ENCODE measurements at regions not wholly inside any gene's neighbourhood (a gene's known extent, or its start where the extent isn't known, plus 50 kb on each side); places are given as distances from the start of the nearest gene placed in this dataset.

DNA sequence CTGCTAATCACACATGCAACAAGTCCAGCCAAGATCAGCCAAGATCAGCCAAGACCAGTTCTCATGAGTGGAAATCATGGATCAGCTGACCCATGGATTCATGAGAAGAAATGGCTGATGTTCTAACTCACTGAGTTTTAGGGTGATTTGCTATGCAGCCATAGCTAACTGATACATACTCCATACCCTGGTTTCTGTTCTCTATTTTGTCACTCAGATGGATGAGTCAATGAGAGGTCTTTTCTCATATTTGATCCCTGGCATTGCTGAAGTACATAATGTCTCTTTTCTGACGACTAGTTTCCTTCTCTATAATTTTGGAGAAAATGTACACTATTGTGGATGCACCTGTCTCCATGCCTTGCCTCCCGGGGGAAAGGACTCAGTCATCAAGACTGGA, 118.4 kb upstream of the LY86 start:
- no peak for TF ChIP-seq EZH2 (IDR thresholded peaks at IDR 0.05; ENCODE audit: borderline replicate concordance, low read depth, low read length, severe bottlenecking)
- TF ChIP-seq, protein P1, sequence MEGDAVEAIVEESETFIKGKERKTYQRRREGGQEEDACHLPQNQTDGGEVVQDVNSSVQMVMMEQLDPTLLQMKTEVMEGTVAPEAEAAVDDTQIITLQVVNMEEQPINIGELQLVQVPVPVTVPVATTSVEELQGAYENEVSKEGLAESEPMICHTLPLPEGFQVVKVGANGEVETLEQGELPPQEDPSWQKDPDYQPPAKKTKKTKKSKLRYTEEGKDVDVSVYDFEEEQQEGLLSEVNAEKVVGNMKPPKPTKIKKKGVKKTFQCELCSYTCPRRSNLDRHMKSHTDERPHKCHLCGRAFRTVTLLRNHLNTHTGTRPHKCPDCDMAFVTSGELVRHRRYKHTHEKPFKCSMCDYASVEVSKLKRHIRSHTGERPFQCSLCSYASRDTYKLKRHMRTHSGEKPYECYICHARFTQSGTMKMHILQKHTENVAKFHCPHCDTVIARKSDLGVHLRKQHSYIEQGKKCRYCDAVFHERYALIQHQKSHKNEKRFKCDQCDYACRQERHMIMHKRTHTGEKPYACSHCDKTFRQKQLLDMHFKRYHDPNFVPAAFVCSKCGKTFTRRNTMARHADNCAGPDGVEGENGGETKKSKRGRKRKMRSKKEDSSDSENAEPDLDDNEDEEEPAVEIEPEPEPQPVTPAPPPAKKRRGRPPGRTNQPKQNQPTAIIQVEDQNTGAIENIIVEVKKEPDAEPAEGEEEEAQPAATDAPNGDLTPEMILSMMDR (IDR thresholded peaks at IDR 0.05; ENCODE audit: extremely low read depth in 1 of 2, insufficient read depth in 1 of 2, low read depth in 1 of 2, low read length in 2 of 2) = no peak
- TF ChIP-seq POLR2AphosphoS5 (IDR thresholded peaks at IDR 0.05; ENCODE audit: insufficient read depth, low read depth, low read length) = no peak
- TF ChIP-seq JUN (IDR thresholded peaks at IDR 0.05; ENCODE audit: borderline replicate concordance, insufficient read depth, insufficient read length, low read depth) = no peak
- TF ChIP-seq POLR2A (IDR thresholded peaks at IDR 0.05; ENCODE audit: low read depth, low read length) = no peak

Data from endothelial cell of umbilical vein (primary cell).